SK-N-SH treated with all-trans-retinoic acid at 6 μM for 48 hours (cell line): ENCODE measurements at regions not wholly inside any gene's neighbourhood (a gene's known extent, or its start where the extent isn't known, plus 50 kb on each side); places are given as distances from the start of the nearest gene placed in this dataset.

Source experiments
- ATAC-seq: fragments of 200-7000 bp; cut with Tn5 transposase; 3 replicates; pipeline ENCODE4 v1.9.1; 2020; ENCODE audit warnings: mild to moderate bottlenecking, moderate library complexity
- ARNTL ChIP-seq: fragments of 450-650 bp; formaldehyde crosslinking; IDR thresholded peaks from 2 replicates; pipeline ENCODE4 v1.5.0; 2020; ENCODE audit warnings: low read depth, mild to moderate bottlenecking, moderate library complexity, borderline replicate concordance
- BACH2 ChIP-seq: fragments of 250-450 bp; sonication (Bioruptor Pico); IDR thresholded peaks from 2 replicates; pipeline ENCODE4 v1.9.0; 2021; ENCODE audit warnings: mild to moderate bottlenecking, borderline replicate concordance
- CSDC2 ChIP-seq: fragments of 250-450 bp; sonication (Bioruptor Pico); IDR thresholded peaks from 2 replicates; pipeline ENCODE4 v1.5.0; 2020; ENCODE audit warnings: mild to moderate bottlenecking, moderate library complexity
- ESRRG ChIP-seq: fragments of 250-450 bp; sonication (Bioruptor Pico); IDR thresholded peaks from 2 replicates; pipeline ENCODE4 v1.6.1; 2021; ENCODE audit warnings: mild to moderate bottlenecking
- GLIS3 ChIP-seq: fragments of 250-450 bp; sonication (Bioruptor Pico); IDR thresholded peaks from 2 replicates; pipeline ENCODE4 v1.5.0; 2020; ENCODE audit warnings: mild to moderate bottlenecking, moderate library complexity
- PPARA ChIP-seq: fragments of 250-450 bp; sonication (Bioruptor Pico); IDR thresholded peaks from 2 replicates; pipeline ENCODE4 v1.5.0; 2020; ENCODE audit warnings: mild to moderate bottlenecking, borderline replicate concordance
- SNAI2 ChIP-seq: fragments of 250-450 bp; sonication (Bioruptor Pico); IDR thresholded peaks from 2 replicates; pipeline ENCODE4 v1.5.0; 2020; ENCODE audit warnings: mild to moderate bottlenecking, moderate library complexity
- TCF4 ChIP-seq: fragments of 250-450 bp; sonication (Bioruptor Pico); IDR thresholded peaks from 2 replicates; pipeline ENCODE4 v1.8.0; 2021; ENCODE audit warnings: mild to moderate bottlenecking, moderate library complexity, borderline replicate concordance
- TOX ChIP-seq: fragments of 250-450 bp; sonication (Bioruptor Pico); IDR thresholded peaks from 2 replicates; pipeline ENCODE4 v1.8.0; 2021; ENCODE audit warnings: mild to moderate bottlenecking, moderate library complexity, borderline replicate concordance
- ZC3H10 ChIP-seq: fragments of 250-450 bp; sonication (Bioruptor Pico); IDR thresholded peaks from 2 replicates; pipeline ENCODE4 v1.5.1; 2021; ENCODE audit warnings: mild to moderate bottlenecking, moderate library complexity
- ZFP3 ChIP-seq: fragments of 250-450 bp; sonication (Bioruptor Pico); IDR thresholded peaks from 2 replicates; pipeline ENCODE4 v1.5.0; 2020; ENCODE audit warnings: mild to moderate bottlenecking, moderate library complexity
- ZFP30 ChIP-seq: fragments of 450-650 bp; formaldehyde crosslinking; IDR thresholded peaks from 2 replicates; pipeline ENCODE4 v1.5.0; 2022; ENCODE audit warnings: mild to moderate bottlenecking, moderate library complexity
- ZNF565 ChIP-seq: fragments of 450-650 bp; formaldehyde crosslinking; conservative IDR thresholded peaks from 2 replicates; pipeline ENCODE4 v1.5.0; 2020; ENCODE audit warnings: low read depth, mild to moderate bottlenecking, moderate library complexity
- ZNF70 ChIP-seq: fragments of 450-650 bp; formaldehyde crosslinking; IDR thresholded peaks from 2 replicates; pipeline ENCODE4 v1.5.0; 2020; ENCODE audit warnings: mild to moderate bottlenecking, moderate library complexity
- ZNF8 ChIP-seq: fragments of 450-650 bp; formaldehyde crosslinking; IDR thresholded peaks from 2 replicates; pipeline ENCODE4 v1.5.0; 2020; ENCODE audit warnings: mild to moderate bottlenecking, moderate library complexity
- TF ChIP-seq, protein P1 (sequence below): fragments of 250-450 bp; sonication (Bioruptor Pico); IDR thresholded peaks from 2 replicates; pipeline ENCODE4 v1.8.0; 2021; ENCODE audit warnings: low read depth, mild to moderate bottlenecking, moderate library complexity, borderline replicate concordance
- TF ChIP-seq, protein P2 (sequence below): fragments of 250-450 bp; sonication (Bioruptor Pico); IDR thresholded peaks from 2 replicates; pipeline ENCODE4 v1.5.0; 2020; ENCODE audit warnings: mild to moderate bottlenecking, moderate library complexity
- TF ChIP-seq, protein P3 (sequence below): fragments of 250-450 bp; sonication (Bioruptor Pico); IDR thresholded peaks from 2 replicates; pipeline ENCODE4 v1.5.1; 2020; ENCODE audit warnings: low read depth, mild to moderate bottlenecking, moderate library complexity
- TF ChIP-seq, protein P4 (sequence below): fragments of 250-450 bp; sonication (Bioruptor Pico); IDR thresholded peaks from 2 replicates; pipeline ENCODE4 v1.5.1; 2021; ENCODE audit warnings: mild to moderate bottlenecking, moderate library complexity

DNA sequence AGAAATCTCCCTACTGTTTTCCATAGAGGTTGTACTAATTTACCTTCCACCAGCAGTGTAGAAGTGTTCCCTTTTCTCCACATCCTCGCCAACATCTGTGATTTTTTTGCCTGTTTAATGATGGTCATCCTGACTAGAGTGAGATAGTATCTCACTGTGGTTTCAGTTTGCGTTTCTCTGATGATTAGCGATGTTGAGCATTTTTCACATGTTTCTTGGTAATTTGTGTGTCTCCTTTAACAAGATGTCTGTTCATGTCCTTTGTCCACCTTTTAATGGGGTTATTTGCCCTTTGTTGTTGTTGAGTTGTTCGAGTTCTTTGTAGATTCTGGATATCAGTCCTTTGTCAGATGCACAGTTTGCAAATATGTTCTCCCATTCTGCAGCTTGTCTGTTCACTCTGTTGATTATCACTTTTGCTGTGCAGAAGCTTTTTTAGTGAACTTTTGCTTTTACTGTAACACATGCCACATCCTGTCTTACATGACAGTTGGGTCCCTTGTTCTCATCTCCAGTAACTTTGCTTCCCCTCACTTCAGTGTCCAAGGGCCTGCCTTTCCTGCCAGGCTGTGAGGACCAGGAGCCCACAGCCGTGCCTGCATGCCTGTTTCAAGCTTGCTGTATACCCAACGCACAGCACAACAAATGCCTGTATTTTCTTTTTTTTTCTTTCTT is 64.9 kb downstream of the SPRING1 start:
- no peak for ATAC-seq
- no peak for TF ChIP-seq ZNF8 (CRISPR knock-in tag)
- no peak for TF ChIP-seq CSDC2 (CRISPR knock-in tag)
- TF ChIP-seq TOX (CRISPR knock-in tag) = no peak
- TF ChIP-seq, protein P1, sequence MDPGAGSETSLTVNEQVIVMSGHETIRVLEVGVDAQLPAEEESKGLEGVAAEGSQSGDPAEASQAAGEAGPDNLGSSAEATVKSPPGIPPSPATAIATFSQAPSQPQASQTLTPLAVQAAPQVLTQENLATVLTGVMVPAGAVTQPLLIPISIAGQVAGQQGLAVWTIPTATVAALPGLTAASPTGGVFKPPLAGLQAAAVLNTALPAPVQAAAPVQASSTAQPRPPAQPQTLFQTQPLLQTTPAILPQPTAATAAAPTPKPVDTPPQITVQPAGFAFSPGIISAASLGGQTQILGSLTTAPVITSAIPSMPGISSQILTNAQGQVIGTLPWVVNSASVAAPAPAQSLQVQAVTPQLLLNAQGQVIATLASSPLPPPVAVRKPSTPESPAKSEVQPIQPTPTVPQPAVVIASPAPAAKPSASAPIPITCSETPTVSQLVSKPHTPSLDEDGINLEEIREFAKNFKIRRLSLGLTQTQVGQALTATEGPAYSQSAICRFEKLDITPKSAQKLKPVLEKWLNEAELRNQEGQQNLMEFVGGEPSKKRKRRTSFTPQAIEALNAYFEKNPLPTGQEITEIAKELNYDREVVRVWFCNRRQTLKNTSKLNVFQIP = no peak
- TF ChIP-seq, protein P2, sequence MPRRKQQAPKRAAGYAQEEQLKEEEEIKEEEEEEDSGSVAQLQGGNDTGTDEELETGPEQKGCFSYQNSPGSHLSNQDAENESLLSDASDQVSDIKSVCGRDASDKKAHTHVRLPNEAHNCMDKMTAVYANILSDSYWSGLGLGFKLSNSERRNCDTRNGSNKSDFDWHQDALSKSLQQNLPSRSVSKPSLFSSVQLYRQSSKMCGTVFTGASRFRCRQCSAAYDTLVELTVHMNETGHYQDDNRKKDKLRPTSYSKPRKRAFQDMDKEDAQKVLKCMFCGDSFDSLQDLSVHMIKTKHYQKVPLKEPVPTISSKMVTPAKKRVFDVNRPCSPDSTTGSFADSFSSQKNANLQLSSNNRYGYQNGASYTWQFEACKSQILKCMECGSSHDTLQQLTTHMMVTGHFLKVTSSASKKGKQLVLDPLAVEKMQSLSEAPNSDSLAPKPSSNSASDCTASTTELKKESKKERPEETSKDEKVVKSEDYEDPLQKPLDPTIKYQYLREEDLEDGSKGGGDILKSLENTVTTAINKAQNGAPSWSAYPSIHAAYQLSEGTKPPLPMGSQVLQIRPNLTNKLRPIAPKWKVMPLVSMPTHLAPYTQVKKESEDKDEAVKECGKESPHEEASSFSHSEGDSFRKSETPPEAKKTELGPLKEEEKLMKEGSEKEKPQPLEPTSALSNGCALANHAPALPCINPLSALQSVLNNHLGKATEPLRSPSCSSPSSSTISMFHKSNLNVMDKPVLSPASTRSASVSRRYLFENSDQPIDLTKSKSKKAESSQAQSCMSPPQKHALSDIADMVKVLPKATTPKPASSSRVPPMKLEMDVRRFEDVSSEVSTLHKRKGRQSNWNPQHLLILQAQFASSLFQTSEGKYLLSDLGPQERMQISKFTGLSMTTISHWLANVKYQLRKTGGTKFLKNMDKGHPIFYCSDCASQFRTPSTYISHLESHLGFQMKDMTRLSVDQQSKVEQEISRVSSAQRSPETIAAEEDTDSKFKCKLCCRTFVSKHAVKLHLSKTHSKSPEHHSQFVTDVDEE (CRISPR knock-in tag) = no peak
- TF ChIP-seq, protein P3, sequence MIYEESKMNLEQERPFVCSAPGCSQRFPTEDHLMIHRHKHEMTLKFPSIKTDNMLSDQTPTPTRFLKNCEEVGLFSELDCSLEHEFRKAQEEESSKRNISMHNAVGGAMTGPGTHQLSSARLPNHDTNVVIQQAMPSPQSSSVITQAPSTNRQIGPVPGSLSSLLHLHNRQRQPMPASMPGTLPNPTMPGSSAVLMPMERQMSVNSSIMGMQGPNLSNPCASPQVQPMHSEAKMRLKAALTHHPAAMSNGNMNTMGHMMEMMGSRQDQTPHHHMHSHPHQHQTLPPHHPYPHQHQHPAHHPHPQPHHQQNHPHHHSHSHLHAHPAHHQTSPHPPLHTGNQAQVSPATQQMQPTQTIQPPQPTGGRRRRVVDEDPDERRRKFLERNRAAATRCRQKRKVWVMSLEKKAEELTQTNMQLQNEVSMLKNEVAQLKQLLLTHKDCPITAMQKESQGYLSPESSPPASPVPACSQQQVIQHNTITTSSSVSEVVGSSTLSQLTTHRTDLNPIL (CRISPR knock-in tag) = no peak

DNA sequence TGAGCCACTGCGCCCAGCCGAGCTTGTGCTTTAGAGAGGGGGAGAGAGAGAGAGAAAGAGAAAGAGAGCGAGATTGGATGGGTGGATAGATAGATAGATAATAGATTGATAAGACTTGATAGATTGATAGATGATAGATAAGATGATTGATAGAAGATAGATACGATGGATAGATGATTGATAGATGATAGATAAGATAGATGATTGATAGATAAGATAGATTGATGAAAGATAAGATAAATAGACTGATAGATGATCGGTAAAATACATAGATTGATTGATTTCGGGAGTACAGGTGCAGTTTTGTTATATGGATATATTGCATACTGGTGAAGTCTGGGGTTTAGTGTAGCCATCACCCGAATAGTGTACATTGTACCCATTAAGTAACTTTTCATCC is 65.9 kb downstream of the SPRING1 start:
- TF ChIP-seq ZC3H10 (CRISPR knock-in tag) (no peak), BACH2 (CRISPR knock-in tag) (no peak), ESRRG (CRISPR knock-in tag) (no peak), PPARA (CRISPR knock-in tag) (no peak), ZFP3 (CRISPR knock-in tag) (no peak), ARNTL (CRISPR knock-in tag) (no peak), ZNF8 (CRISPR knock-in tag) (no peak), SNAI2 (CRISPR knock-in tag) (no peak), CSDC2 (CRISPR knock-in tag) (no peak), TOX (CRISPR knock-in tag) (no peak), GLIS3 (CRISPR knock-in tag) (no peak), ZFP30 (no peak), TCF4 (CRISPR knock-in tag) (no peak), ZNF565 (CRISPR knock-in tag) (no peak)
- TF ChIP-seq, protein P4, sequence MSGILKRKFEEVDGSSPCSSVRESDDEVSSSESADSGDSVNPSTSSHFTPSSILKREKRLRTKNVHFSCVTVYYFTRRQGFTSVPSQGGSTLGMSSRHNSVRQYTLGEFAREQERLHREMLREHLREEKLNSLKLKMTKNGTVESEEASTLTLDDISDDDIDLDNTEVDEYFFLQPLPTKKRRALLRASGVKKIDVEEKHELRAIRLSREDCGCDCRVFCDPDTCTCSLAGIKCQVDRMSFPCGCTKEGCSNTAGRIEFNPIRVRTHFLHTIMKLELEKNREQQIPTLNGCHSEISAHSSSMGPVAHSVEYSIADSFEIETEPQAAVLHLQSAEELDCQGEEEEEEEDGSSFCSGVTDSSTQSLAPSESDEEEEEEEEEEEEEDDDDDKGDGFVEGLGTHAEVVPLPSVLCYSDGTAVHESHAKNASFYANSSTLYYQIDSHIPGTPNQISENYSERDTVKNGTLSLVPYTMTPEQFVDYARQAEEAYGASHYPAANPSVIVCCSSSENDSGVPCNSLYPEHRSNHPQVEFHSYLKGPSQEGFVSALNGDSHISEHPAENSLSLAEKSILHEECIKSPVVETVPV (CRISPR knock-in tag) = no peak
- ATAC-seq = no peak

DNA sequence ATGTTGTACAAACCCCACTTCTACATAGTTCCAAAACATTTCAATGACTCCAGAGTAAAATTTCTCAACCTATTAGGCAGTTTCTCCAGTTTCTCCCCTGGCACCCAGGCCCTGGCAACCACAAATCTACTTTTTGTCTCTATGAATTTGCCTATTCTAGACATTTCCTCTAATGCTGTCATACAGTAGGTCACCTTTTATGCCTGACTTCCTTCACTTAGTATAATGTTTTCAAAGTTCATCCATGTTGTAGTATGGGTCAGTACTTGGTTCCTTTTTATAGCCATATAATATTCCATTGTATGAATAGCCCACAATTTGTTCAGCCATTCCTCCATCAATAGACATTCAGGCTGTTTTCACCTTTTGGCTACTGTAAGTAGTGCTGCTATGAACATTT is 67.0 kb downstream of the SPRING1 start:
- no peak for ATAC-seq
- no peak for TF ChIP-seq ZNF70 (CRISPR knock-in tag)
- TF ChIP-seq, protein P2 (CRISPR knock-in tag) = no peak
- no peak for TF ChIP-seq SNAI2 (CRISPR knock-in tag)
- no peak for TF ChIP-seq ESRRG (CRISPR knock-in tag)
- TF ChIP-seq, protein P4 (CRISPR knock-in tag) = no peak
- TF ChIP-seq ZFP30 = no peak
- TF ChIP-seq BACH2 (CRISPR knock-in tag) = no peak
